H1 (cell line): ENCODE measurements at regions not wholly inside any gene's neighbourhood (a gene's known extent, or its start where the extent isn't known, plus 50 kb on each side); places are given as distances from the start of the nearest gene placed in this dataset.

ENCODE experiments used
- BACH1 ChIP-seq: IDR thresholded peaks from 2 replicates; pipeline ENCODE4 v1.6.1; 2012; ENCODE audit warnings: low read length, improper control_type of control experiment
- CBX8 ChIP-seq: fragments of 300-800, 300-1000 bp; sonication (generic); IDR thresholded peaks from 2 replicates; pipeline ENCODE4 v1.7.1; 2016; ENCODE audit warnings: low read depth, low read length, borderline replicate concordance
- CHD7 ChIP-seq: fragments of 300-600 bp; sonication (generic); IDR thresholded peaks from 2 replicates; pipeline ENCODE4 v1.7.1; 2012; ENCODE audit warnings: low read length, moderate library complexity, mild to moderate bottlenecking, inconsistent platforms; ENCODE audit not compliant: insufficient replicate concordance
- GABPA ChIP-seq: IDR thresholded peaks from 2 replicates; pipeline ENCODE4 v1.6.1; 2011; ENCODE audit warnings: mild to moderate bottlenecking, low read length, moderate library complexity, borderline replicate concordance; ENCODE audit not compliant: insufficient read depth
- MAX ChIP-seq: IDR thresholded peaks from 2 replicates; pipeline ENCODE4 v1.6.1; 2012; ENCODE audit warnings: inconsistent platforms
- NANOG ChIP-seq: IDR thresholded peaks from 2 replicates; pipeline ENCODE4 v1.6.1; 2011; ENCODE audit warnings: low read length, low read depth, mild to moderate bottlenecking, inconsistent platforms; ENCODE audit not compliant: insufficient read depth, poor library complexity, severe bottlenecking
- NRF1 ChIP-seq: IDR thresholded peaks from 2 replicates; pipeline ENCODE4 v1.6.1; 2011; ENCODE audit warnings: mild to moderate bottlenecking, low read depth, low read length, improper control_type of control experiment
- PHF8 ChIP-seq: fragments of 200-600 bp; sonication (generic); conservative IDR thresholded peaks from 2 replicates; pipeline ENCODE4 v1.7.1; 2012; ENCODE audit warnings: low read depth, mild to moderate bottlenecking, inconsistent platforms, low read length, moderate library complexity
- POLR2A ChIP-seq, 2 experiments: IDR thresholded peaks; 1 replicate in 1 of 2; 2 replicates in 1 of 2; pipeline ENCODE4 v1.6.1; 2011; ENCODE audit warnings: low read depth in 2 of 2, low read length in 2 of 2, mild to moderate bottlenecking in 2 of 2; ENCODE audit errors: control extremely low read depth in 1 of 2
- POLR2AphosphoS5 ChIP-seq: IDR thresholded peaks from 2 replicates; pipeline ENCODE4 v1.6.1; 2011; ENCODE audit warnings: low read depth, low read length
- SP4 ChIP-seq: IDR thresholded peaks from 2 replicates; pipeline ENCODE4 v1.6.1; 2012; ENCODE audit warnings: low read length, inconsistent platforms
- USF2 ChIP-seq: IDR thresholded peaks from 2 replicates; pipeline ENCODE4 v1.6.1; 2011; ENCODE audit warnings: low read length, improper control_type of control experiment

GRCh38 chr2:120802158-120802557, 66.5 kb downstream of the GLI2 start (continued):
- TF ChIP-seq CHD7, result no peak
- no peak for TF ChIP-seq NRF1
- TF ChIP-seq PHF8, result no peak
- TF ChIP-seq SP4, result no peak
- no peak for TF ChIP-seq MAX
- TF ChIP-seq CBX8, result no peak
- no peak for TF ChIP-seq POLR2AphosphoS5
- TF ChIP-seq NANOG, result no peak
- TF ChIP-seq POLR2A (IDR thresholded peaks at IDR 0.05; ENCODE audit: control extremely low read depth in 1 of 2, low read depth in 2 of 2, low read length in 2 of 2), result no peak
- TF ChIP-seq USF2, result no peak
- no peak for TF ChIP-seq BACH1
- TF ChIP-seq GABPA, result no peak
